ENCODE measurements at regions not wholly inside any gene's neighbourhood (a gene's known extent, or its start where the extent isn't known, plus 50 kb on each side); places are given as distances from the start of the nearest gene placed in this dataset.
A peak's percentile ranks its signal among the peaks of the same experiment; 100 is the strongest.
"Not testable (repeated sequence)": the region's sequence is repeated elsewhere in the genome, so short reads cannot be mapped to it uniquely, and the experiment has no call there.

- Histone ChIP-seq H3K9me3 (no peaks in the 10 kb centered on the region), H3K27ac (no peak overlapping the region), H3K27me3 (no peaks in the 10 kb centered on the region), H3K36me3 (no peaks in the 10 kb centered on the region), H3K4me3 (no peak overlapping the region), H3K4me1 (no peaks in the 10 kb centered on the region)
- no peak for ATAC-seq
- DNase-seq = no peak
- TF ChIP-seq, protein P1, sequence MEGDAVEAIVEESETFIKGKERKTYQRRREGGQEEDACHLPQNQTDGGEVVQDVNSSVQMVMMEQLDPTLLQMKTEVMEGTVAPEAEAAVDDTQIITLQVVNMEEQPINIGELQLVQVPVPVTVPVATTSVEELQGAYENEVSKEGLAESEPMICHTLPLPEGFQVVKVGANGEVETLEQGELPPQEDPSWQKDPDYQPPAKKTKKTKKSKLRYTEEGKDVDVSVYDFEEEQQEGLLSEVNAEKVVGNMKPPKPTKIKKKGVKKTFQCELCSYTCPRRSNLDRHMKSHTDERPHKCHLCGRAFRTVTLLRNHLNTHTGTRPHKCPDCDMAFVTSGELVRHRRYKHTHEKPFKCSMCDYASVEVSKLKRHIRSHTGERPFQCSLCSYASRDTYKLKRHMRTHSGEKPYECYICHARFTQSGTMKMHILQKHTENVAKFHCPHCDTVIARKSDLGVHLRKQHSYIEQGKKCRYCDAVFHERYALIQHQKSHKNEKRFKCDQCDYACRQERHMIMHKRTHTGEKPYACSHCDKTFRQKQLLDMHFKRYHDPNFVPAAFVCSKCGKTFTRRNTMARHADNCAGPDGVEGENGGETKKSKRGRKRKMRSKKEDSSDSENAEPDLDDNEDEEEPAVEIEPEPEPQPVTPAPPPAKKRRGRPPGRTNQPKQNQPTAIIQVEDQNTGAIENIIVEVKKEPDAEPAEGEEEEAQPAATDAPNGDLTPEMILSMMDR (IDR thresholded peaks at IDR 0.05) = no peak
- intact Hi-C loops (cut with DNase I) = no loop called here
Measured at GRCh38 chr15:67948215-67948614, 105.9 kb upstream of the PIAS1 start.

DNA sequence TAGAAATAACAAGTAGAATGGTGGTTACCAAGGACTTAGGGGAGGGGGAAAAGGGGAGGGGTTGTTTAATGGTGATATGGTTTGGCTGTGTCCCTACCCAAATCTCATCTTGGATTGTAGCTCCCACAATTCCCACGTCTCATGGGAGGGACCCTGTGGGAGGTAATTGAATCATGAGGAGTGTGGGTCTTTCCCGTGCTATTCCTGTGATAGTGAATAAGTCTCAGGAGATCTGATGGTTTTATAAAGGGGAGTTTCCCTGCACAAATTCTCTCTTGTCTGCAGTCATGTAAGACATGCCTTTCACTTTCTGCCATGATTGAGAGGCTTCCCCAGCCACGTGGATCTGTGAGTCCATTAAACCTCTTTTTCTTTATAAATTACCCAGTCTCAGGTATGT, 102.9 kb upstream of the PIAS1 start:
- H3K27ac ChIP-seq; H3K36me3 ChIP-seq; H3K4me3 ChIP-seq; H3K27me3 ChIP-seq; H3K4me1 ChIP-seq; DNase-seq; intact Hi-C loops (cut with DNase I); H3K9me3 ChIP-seq; ATAC-seq: not testable (repeated sequence)

DNA sequence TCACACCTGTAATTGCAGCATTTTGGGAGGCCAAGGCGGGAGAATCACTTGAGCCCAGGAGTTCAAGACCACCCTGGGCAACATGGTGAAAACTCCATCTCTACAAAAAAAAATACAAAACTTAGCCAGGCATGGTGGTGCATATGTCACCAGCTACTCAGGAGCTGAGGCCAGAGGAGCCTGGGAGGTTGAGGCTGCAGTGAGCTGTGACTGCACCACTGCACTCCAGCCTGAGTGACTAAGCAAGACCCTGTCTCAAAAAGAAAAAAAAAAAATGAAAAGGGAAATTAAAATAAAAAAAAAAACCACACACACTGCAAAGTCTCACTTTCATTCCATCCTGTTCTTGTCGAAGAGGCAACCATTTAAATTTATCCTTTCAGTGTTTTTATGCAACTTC, 100.8 kb upstream of the PIAS1 start:
- no peak for DNase-seq
- Histone ChIP-seq H3K4me3 (no peak overlapping the region), H3K4me1 (no peaks in the 10 kb centered on the region), H3K27me3 (no peaks in the 10 kb centered on the region), H3K9me3 (no peaks in the 10 kb centered on the region), H3K36me3 (no peaks in the 10 kb centered on the region), H3K27ac (no peak overlapping the region)
- no peak for ATAC-seq
- TF ChIP-seq, protein P1 (IDR thresholded peaks at IDR 0.05) = no peak
- intact Hi-C loops (cut with DNase I) = no loop called here

GRCh38 chr15:67955252-67955651, 98.9 kb upstream of the PIAS1 start:
- ATAC-seq (no peak), DNase-seq (no peak)
- TF ChIP-seq, protein P1 (IDR thresholded peaks at IDR 0.05) = no peak
- H3K4me1 ChIP-seq = no peaks in the 10 kb centered on the region
- H3K9me3 ChIP-seq = no peaks in the 10 kb centered on the region
- no peak overlapping the region for H3K4me3 ChIP-seq
- no peaks in the 10 kb centered on the region for H3K36me3 ChIP-seq
- H3K27me3 ChIP-seq = no peaks in the 10 kb centered on the region
- intact Hi-C loops (cut with DNase I) = no loop called here
- H3K27ac ChIP-seq = no peak overlapping the region

- Histone ChIP-seq H3K27me3 (no peaks in the 10 kb centered on the region), H3K27ac (no peak overlapping the region), H3K4me3 (no peak overlapping the region), H3K9me3 (no peaks in the 10 kb centered on the region), H3K36me3 (no peaks in the 10 kb centered on the region), H3K4me1 (peaks cover 4% of the 10 kb centered on the region)
- TF ChIP-seq, protein P1 (IDR thresholded peaks at IDR 0.05) = no peak
- ATAC-seq = no peak
- intact Hi-C loops (cut with DNase I) = no loop called here
- no peak for DNase-seq
Measured at GRCh38 chr15:67957435-67958132, 96.5 kb upstream of the PIAS1 start.

GRCh38 chr15:67967871-67968431, 86.2 kb upstream of the PIAS1 start:
- Histone ChIP-seq H3K36me3 (no peaks in the 10 kb centered on the region), H3K4me3 (peak overlapping the region; percentile 38), H3K27me3 (no peaks in the 10 kb centered on the region), H3K9me3 (no peaks in the 10 kb centered on the region), H3K27ac (no peak overlapping the region), H3K4me1 (no peaks in the 10 kb centered on the region)
- TF ChIP-seq, protein P1 (IDR thresholded peaks at IDR 0.05) = no peak
- intact Hi-C loops (cut with DNase I) = no loop called here
- ATAC-seq = peak; percentile 99
- DNase-seq = peak; percentile 93

Data from upper lobe of right lung (tissue), 1 donor.